ENCODE measurements at regions not wholly inside any gene's neighbourhood (a gene's known extent, or its start where the extent isn't known, plus 50 kb on each side); places are given as distances from the start of the nearest gene placed in this dataset.

DNA sequence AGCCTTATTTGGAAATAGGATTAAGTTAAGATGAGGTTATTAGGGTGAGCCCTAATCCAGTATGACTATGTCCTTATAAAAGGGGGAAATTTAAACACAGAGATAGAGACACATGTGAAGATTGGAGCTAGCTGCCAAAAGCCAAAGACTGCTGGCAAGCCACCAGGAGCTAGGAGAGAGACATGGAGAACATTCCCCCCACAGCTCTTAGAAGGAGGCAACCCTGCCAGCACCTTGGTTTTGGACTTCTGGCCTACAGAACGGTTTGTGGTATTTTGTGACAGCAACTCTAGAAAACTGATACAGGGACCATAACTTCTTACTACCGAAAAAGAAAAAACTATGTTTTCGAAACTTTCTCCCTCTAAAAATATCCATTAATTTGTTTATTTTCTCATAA, 245.3 kb upstream of the RARB start (continued):
- TF ChIP-seq CTCF (IDR thresholded peaks at IDR 0.05; ENCODE audit: control extremely low read depth in 1 of 3, insufficient read depth in 1 of 3, low read depth in 1 of 3, low read length in 3 of 3) (no peak), BACH1 (IDR thresholded peaks at IDR 0.05; ENCODE audit: low read length) (no peak), SP1 (IDR thresholded peaks at IDR 0.05; ENCODE audit: low read depth, low read length) (no peak), EGR1 (IDR thresholded peaks at IDR 0.05; ENCODE audit: borderline replicate concordance, low read depth, low read length) (no peak), BRCA1 (IDR thresholded peaks at IDR 0.05; ENCODE audit: low read depth, low read length) (no peak), TEAD4 (IDR thresholded peaks at IDR 0.05; ENCODE audit: low read depth, low read length) (no peak), TBP (IDR thresholded peaks at IDR 0.05; ENCODE audit: low read depth, low read length) (no peak), RAD21 (IDR thresholded peaks at IDR 0.05 in 1 of 2, conservative IDR thresholded peaks at IDR 0.05 in 1 of 2; ENCODE audit: low read depth in 2 of 2, low read length in 2 of 2) (no peak), EP300 (IDR thresholded peaks at IDR 0.05; ENCODE audit: borderline replicate concordance in 1 of 2, low read depth in 2 of 2, low read length in 2 of 2) (no peak)

Measured in H1 (cell line).